ENCODE measurements at regions not wholly inside any gene's neighbourhood (a gene's known extent, or its start where the extent isn't known, plus 50 kb on each side); places are given as distances from the start of the nearest gene placed in this dataset.

DNA sequence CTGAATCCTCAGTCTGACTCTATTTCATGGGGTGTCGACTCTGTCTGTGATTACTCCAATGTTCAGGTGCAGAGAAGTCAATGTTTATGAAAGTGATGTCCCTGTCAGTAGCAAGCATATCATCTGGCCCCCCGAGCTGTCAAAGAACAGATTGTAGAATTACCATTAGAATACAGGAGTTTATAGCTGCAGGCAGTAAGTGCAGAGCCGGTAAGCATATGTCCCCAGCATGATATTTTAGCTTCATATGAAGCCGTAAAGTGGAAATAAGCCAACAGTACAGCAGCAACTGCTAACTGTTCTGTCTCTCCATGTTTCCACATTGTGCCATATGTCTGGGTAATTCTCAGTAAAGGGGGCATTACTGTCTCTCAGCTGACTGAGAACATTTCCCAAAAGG lies 541.8 kb downstream of the SOX11 start:
- TF ChIP-seq, protein P1, sequence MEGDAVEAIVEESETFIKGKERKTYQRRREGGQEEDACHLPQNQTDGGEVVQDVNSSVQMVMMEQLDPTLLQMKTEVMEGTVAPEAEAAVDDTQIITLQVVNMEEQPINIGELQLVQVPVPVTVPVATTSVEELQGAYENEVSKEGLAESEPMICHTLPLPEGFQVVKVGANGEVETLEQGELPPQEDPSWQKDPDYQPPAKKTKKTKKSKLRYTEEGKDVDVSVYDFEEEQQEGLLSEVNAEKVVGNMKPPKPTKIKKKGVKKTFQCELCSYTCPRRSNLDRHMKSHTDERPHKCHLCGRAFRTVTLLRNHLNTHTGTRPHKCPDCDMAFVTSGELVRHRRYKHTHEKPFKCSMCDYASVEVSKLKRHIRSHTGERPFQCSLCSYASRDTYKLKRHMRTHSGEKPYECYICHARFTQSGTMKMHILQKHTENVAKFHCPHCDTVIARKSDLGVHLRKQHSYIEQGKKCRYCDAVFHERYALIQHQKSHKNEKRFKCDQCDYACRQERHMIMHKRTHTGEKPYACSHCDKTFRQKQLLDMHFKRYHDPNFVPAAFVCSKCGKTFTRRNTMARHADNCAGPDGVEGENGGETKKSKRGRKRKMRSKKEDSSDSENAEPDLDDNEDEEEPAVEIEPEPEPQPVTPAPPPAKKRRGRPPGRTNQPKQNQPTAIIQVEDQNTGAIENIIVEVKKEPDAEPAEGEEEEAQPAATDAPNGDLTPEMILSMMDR (IDR thresholded peaks at IDR 0.05), result no peak
- TF ChIP-seq POLR2A (IDR thresholded peaks at IDR 0.05), result no peak
- no peak for TF ChIP-seq POLR2AphosphoS5 (IDR thresholded peaks at IDR 0.05)
- TF ChIP-seq EP300 (IDR thresholded peaks at IDR 0.05), result no peak
